ENCODE measurements at regions not wholly inside any gene's neighbourhood (a gene's known extent, or its start where the extent isn't known, plus 50 kb on each side); places are given as distances from the start of the nearest gene placed in this dataset.

DNA sequence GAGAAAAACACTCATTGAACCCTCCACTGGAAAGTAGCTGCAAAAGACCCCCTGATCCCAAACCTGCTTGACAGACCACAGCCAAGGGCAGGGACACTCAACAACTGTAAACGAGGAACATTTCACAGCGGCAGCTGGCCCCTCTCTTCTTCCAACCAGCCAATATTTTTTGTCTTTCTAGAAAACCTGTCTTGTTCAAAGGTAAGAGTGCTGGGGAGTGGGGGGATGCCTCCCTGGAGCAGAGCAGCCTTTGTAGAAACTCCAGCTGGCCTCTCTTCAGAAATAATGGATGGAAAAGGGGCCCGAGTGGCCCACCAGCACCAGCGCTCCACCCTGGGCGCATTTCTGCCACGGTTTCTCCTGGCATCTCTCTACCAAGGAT lies 384.0 kb downstream of the RRAGC start (continued):
- TF ChIP-seq NANOG (IDR thresholded peaks at IDR 0.05; ENCODE audit: borderline replicate concordance) = no peak
- TF ChIP-seq STAT1 (IDR thresholded peaks at IDR 0.05; ENCODE audit: unreplicated experiment) = no peak
- no peak for TF ChIP-seq ETS1 (IDR thresholded peaks at IDR 0.05)
- no peak for TF ChIP-seq EZH2 (IDR thresholded peaks at IDR 0.05; ENCODE audit: low read depth, unreplicated experiment)

DNA sequence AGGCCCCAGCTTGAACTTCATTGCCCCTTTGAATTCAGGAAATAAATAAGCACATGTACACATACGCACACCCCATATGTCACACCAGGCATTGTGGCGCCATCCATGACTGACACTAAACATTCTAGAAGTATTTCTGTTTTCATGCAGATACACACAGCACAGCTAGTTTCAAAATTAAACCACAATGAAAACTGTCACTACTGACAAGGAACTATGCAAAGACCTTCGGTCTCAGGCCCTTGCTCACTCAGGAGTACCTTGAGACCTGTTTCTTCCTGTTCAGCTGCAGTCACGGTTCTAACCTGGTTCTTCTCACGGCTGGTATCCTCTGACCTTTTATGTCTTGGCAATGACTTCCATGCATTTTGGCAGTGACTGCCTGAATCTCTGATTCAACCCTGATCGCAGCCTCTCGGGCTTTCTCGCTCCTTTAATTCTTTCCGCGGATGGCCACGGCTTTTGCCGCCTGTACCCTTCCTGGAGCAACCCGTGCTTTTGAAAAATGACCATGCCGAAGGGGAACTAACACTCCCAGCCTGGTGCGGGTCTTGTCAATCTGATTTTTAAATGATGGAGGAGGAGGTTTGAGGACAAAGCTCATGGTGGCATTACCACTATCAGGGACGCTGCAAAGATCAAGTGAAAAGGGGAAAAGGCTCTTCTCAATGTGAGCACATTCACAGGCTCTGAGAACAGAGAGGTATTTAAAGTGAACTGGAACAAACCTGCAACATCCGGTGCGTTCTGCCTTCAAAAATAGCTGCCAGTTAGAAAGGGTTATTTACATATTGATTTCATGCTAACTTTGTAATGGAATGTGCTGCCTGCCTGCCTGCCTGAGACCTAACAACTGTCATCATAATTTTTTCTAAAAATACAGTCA lies 384.6 kb downstream of the RRAGC start:
- Mint-ChIP-seq H3K4me1 (peaks cover 27% of the 10 kb centered on the region), H3K27me3 (ENCODE audit: insufficient read depth, low read depth, poor library complexity) (peaks cover 16% of the 10 kb centered on the region), H3K27ac (peak overlapping the region; percentile 76), H3K36me3 (ENCODE audit: low read depth) (peaks cover 14% of the 10 kb centered on the region), H3K4me3 (peak overlapping the region; percentile 74), H3K9me3 (peaks cover 20% of the 10 kb centered on the region)
- H3K27ac ChIP-seq (ENCODE audit: low read depth) = peak overlapping the region; percentile 20; the same call in 1 of the 2 replicates
- no peaks in the 10 kb centered on the region for H3K9me2 ChIP-seq (ENCODE audit: insufficient read depth)
- ATAC-seq (peak; percentile 21), DNase-seq (ENCODE audit: low spot score) (peak; percentile 68)
- H2AFZ ChIP-seq = 0 out of 2 replicates have a peak overlapping the region, but pooled peaks have one; percentile 24
- H3K79me2 ChIP-seq (replicated peaks; ENCODE audit: insufficient read depth) = no peaks in the 10 kb centered on the region
- peak overlapping the region; percentile 91 for H3K4me2 ChIP-seq
- peaks cover 4% of the 10 kb centered on the region; the same call in 1 of the 2 replicates for H3K36me3 ChIP-seq (ENCODE audit: insufficient read depth)
- H3K4me1 ChIP-seq (ENCODE audit: insufficient read depth) = peaks cover 18% of the 10 kb centered on the region
- no peaks in the 10 kb centered on the region for H4K20me1 ChIP-seq (replicated peaks; ENCODE audit: insufficient read depth)
- no peak for TF ChIP-seq CREB1 (CRISPR knock-in tag; IDR thresholded peaks at IDR 0.05; ENCODE audit: low read depth)
- peak overlapping the region; percentile 7; the same call in 1 of the 2 replicates for H3K4me3 ChIP-seq
- 0 out of 2 replicates have a peak, but pooled peaks cover 7% of the 10 kb centered on the region for H3F3A ChIP-seq (replicated peaks; ENCODE audit: low read depth)
- peaks cover 23% of the 10 kb centered on the region for H3K27me3 ChIP-seq (ENCODE audit: insufficient read depth)

DNA sequence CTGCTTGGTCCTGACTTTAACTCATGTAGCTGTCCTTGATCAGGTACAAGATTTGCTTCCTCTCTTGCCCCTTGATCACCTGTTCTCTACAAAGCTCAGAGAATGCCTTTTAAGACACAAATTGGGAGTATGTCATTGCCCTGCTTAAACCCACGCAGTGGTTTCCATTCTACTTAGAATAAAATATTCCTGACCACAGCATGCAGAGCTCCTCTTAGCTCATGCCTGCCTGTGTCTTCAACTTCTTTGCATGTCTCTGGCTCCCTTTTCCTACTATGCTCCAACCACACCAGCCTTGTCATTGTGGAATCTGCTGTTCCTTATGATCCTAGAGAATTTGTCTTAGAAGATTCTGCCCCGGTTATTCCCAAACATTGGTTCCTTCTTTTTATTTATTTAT lies 393.1 kb downstream of the RRAGC start:
- Histone ChIP-seq H3K27ac (ENCODE audit: low read depth) (no peak overlapping the region), H3F3A (replicated peaks; ENCODE audit: low read depth) (no peaks in the 10 kb centered on the region), H3K4me1 (ENCODE audit: insufficient read depth) (peaks cover 14% of the 10 kb centered on the region; the same call in 1 of the 2 replicates), H3K4me3 (no peak overlapping the region), H4K20me1 (replicated peaks; ENCODE audit: insufficient read depth) (no peaks in the 10 kb centered on the region), H3K4me2 (no peak overlapping the region), H3K27me3 (ENCODE audit: insufficient read depth) (no peaks in the 10 kb centered on the region), H3K79me2 (replicated peaks; ENCODE audit: insufficient read depth) (no peaks in the 10 kb centered on the region), H2AFZ (0 out of 2 replicates have a peak overlapping the region, but pooled peaks have one; percentile 38), H3K36me3 (ENCODE audit: insufficient read depth) (no peaks in the 10 kb centered on the region), H3K9me2 (ENCODE audit: insufficient read depth) (no peaks in the 10 kb centered on the region)
- H3K4me1 Mint-ChIP-seq = peaks cover 15% of the 10 kb centered on the region
- no peak for ATAC-seq
- H3K36me3 Mint-ChIP-seq (ENCODE audit: low read depth) = peaks cover 3% of the 10 kb centered on the region; the same call in 2 of the 3 replicates
- peaks cover 2% of the 10 kb centered on the region for H3K27me3 Mint-ChIP-seq (ENCODE audit: insufficient read depth, low read depth, poor library complexity)
- peaks cover 17% of the 10 kb centered on the region for H3K9me3 Mint-ChIP-seq
- DNase-seq (ENCODE audit: low spot score) = no peak
- no peak overlapping the region for H3K4me3 Mint-ChIP-seq
- no peak overlapping the region for H3K27ac Mint-ChIP-seq
- no peak for TF ChIP-seq NANOG (IDR thresholded peaks at IDR 0.05; ENCODE audit: borderline replicate concordance)
- TF ChIP-seq STAT1 (IDR thresholded peaks at IDR 0.05; ENCODE audit: unreplicated experiment) = no peak
- TF ChIP-seq POLR2AphosphoS5 (IDR thresholded peaks at IDR 0.05; ENCODE audit: low read depth) = no peak
- no peak for TF ChIP-seq EZH2 (IDR thresholded peaks at IDR 0.05; ENCODE audit: low read depth, unreplicated experiment)
- TF ChIP-seq ETS1 (IDR thresholded peaks at IDR 0.05) = no peak
- no peak for TF ChIP-seq ZNF462 (CRISPR knock-in tag; IDR thresholded peaks at IDR 0.05)

All from GM23338 (cell line).